Suppressor macrophage (primary cell): ENCODE measurements at regions not wholly inside any gene's neighbourhood (a gene's known extent, or its start where the extent isn't known, plus 50 kb on each side); places are given as distances from the start of the nearest gene placed in this dataset.
"Not testable (repeated sequence)": the region's sequence is repeated elsewhere in the genome, so short reads cannot be mapped to it uniquely, and the experiment has no call there.

Experiments
- DNase-seq, 4 experiments: peaks; one replicate each; pipeline ENCODE4 v3.0.0-alpha.2; 2020 to 2022

DNA sequence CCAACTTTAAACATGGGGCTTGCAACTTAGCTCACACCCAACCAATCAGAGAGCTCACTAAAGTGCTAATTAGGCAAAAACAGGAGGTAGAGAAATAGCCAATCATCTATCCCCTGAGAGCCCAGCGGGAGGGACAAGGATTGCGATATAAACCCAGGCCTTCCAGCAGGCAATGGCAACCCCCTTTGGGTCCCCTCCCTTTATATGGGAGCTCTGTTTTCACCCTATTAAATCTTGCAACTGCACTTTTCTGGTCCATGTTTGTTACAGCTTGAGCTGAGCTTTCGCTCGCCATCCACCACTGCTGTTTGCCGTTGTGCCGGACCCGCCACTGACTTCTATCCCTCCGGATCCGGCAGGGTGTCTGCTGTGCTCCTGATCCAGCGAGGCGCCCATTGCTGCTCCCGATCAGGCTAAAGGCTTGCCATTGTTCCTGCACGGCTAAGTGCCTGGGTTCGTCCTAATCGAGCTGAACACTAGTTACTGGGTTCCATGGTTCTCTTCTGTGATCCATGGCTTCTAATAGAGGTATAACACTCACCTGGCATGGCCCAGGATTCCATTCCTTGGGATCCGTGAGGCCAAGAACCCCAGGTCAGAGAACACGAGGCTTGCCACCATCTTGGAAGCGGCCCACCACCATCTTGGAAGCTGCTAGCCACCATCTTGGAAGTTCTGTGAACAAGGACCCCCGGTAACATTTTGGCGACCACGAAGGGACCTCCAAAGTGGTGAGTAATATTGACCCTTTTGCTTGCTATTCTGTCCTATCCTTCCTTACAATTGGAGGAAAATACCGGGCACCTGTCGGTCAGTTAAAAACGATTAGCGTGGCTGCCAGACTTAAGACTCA lies 161.3 kb upstream of the GCFC2 start:
- not testable (repeated sequence) for DNase-seq

- DNase-seq: no peak
These were observed 160.0 kb upstream of the GCFC2 start for GRCh38 chr2:75870651-75871137.

DNA sequence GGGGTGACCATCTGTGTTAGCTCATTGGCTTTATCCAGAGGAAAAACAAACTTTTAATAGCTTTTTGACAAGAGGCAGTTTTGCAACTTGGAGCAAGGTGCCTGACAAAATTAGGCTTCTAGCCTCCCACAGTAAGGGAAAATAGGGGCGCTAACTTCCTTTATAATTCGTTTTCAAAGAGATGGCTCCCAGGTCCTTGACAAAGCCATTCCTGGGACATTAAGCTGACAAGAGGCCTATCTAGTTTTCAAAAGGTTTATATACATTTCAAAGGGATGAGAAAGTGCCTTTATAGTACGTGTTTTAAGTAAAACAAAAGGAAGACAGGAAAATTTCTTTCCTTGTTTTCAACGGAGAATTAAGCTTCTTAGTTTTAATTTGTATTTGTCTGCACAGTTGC lies 159.4 kb upstream of the GCFC2 start:
- DNase-seq: no peak

DNA sequence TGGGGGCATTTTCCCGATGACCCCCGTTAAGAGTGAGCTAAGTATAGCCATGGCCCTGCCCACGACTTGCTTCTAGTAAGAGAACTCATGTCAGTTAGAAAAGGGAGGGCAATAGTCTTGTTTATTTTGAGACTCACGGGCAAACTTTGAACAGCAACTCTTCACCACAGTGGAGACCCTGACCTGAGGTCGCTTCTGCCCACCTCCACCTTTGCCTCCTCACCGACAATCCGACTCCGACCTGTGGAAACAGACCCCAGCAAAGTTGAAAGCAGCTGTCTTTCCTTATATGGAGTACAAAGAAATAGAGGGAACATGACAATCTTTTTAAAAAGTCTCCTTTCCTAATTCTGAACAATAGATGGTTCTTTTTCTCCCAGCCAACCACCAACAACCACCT lies 155.0 kb upstream of the GCFC2 start:
- DNase-seq: no peak

- DNase-seq: no peak
These were observed 154.4 kb upstream of the GCFC2 start for GRCh38 chr2:75865083-75865482.

- no peak for DNase-seq
These were observed 151.8 kb upstream of the GCFC2 start for GRCh38 chr2:75862547-75862946.

- DNase-seq: no peak
These were observed 142.7 kb upstream of the GCFC2 start for GRCh38 chr2:75853436-75853835.

DNA sequence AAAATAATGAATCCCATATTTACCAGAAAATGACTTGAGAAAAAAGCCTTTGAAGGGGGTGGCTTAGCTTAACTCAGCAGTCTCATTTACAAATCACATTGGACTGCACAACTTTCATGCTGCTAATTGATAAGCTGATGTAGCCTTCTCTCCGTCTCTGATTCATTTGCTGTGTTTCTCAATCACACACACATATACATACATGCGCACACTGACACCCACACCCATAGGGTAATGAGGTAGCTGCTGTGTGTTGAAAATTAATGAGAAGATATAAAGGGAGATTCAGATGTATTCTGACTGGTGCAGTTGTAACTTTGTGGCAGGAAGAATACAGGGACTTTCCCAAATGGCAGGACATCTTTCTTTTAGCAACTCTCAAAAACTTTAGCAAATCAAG lies 141.9 kb upstream of the GCFC2 start:
- no peak for DNase-seq

- DNase-seq: no peak
These were observed 136.0 kb upstream of the GCFC2 start for GRCh38 chr2:75846683-75847190.

DNA sequence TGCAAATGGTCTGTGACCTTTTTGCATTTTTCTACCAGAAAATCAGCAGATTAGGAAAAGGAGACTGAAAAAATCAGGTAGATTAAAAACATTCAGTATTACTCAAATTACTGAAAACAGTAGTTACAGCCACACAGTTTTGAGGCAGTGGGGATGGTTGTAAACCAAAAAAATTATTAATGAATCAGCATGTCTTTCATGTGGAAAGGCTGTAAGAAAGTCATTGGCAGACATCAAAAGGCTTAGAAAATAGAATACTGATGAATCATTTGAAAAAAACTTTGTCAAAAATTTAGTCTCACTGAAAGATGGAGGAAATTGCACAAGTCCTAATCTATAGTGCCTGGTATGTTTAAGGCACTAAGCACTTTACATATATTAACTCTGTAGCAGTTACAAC lies 133.9 kb upstream of the GCFC2 start:
- DNase-seq: no peak

- DNase-seq: not testable (repeated sequence)
These were observed 123.9 kb upstream of the GCFC2 start for GRCh38 chr2:75834588-75834987.

GRCh38 chr2:75833386-75833785 lies 122.7 kb upstream of the GCFC2 start:
- DNase-seq: no peak

GRCh38 chr2:75828826-75829225 lies 118.1 kb upstream of the GCFC2 start:
- DNase-seq: no peak

DNA sequence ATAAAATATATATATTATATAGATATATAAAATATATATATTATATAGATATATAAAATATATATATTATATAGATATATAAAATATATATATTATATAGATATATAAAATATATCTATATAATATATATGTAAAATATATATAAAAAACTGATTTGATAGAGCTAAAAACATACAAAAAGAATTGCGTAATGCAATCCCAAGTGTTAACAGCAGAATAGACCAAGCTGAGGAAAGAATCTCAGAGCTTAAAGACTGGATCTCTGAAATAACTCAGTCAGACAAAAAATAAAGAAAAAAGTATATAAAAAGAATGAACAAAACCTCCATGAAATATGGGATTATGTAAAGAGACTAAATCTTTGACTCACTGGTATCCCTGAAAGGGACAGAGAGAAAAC lies 112.8 kb upstream of the GCFC2 start:
- not testable (repeated sequence) for DNase-seq

GRCh38 chr2:75822336-75822735 lies 111.6 kb upstream of the GCFC2 start:
- no peak for DNase-seq

DNA sequence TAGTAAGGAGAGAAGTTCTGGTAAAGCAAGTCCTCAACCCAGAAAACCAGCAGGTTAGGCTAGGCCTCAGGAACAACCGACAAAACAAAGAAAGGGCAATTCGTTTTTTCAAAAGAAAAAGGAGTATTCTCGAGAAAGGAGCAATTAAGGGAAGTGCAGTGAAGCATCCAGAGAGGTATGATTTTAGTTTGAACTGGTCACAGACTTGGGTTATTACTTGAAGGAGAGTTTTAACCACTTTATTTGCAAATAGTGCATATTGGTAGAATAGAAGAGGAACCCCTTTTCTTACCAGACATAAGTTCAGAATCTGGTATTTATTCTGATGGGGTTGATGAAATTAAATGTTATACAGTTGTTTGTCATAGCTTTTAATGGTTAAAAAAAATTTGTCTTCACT lies 110.0 kb upstream of the GCFC2 start:
- DNase-seq: no peak

- DNase-seq: no peak
These were observed 100.1 kb upstream of the GCFC2 start for GRCh38 chr2:75810611-75811330.

GRCh38 chr2:75808793-75809535 lies 98.2 kb upstream of the GCFC2 start:
- DNase-seq: no peak

- DNase-seq: no peak
These were observed 97.3 kb upstream of the GCFC2 start for GRCh38 chr2:75807992-75808391.

DNA sequence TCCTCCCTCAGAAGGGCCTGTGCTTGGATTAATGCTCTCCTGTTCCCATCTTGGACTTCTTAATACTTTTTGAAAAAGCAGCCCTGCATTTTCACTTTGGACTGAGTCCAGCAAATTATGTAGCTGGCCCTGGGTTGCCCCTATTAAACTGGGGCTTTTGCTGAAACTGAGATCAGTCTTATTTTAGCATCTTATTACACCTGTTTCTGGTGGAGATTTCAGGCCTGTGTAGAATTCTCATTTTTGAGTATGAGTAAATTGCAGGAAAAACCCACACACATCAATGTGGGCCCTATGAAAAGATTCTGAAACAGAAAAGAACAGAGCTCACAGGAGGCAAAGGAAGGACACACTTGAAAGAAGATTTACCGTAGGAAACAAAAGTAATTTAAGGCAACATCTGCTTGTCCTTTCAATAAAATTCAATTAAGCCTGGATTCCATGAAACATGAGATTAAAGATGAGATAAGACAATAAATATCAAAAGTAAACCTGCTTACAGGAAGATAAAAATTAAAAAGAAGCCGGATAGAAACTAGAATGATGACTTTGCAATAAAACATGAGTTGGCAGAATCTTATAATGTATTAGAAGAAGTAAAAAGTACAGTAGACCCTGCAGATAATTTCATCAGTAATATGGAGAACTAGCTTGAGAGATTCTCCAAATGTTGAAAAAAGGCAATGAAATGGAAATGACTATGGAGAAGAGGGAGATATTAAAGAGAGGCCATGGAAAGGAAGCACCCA lies 90.7 kb upstream of the GCFC2 start:
- no peak for DNase-seq

DNA sequence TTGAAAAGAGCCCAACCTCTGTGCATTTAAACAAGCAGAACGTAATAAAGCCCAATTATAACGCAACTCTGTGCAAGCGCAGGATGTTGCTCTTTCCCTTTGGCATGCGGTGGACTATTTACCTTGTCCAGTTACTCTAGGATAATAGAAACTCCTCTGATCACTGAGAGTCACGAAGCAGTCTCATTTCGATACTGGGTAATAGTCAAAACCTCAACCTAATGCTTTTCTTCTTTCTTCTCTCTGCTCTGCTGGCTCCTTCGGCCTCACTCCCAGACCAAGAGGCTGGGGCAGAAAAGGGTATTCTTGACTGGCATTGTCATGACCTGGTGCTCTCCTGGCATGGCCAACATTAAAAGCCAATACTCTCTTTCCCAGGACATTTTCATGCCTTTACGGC lies 89.7 kb upstream of the GCFC2 start:
- DNase-seq: no peak

- DNase-seq: no peak
These were observed 89.1 kb upstream of the GCFC2 start for GRCh38 chr2:75799859-75800258.
